ENCODE measurements at regions not wholly inside any gene's neighbourhood (a gene's known extent, or its start where the extent isn't known, plus 50 kb on each side); places are given as distances from the start of the nearest gene placed in this dataset.

- BruUV-seq (replicated peaks): no TSS peak
- intact Hi-C loops (cut with micrococcal nuclease; ENCODE audit: unreplicated experiment): no loop called here
- Mint-ChIP-seq H3K36me3 (ENCODE audit: insufficient read depth, unreplicated experiment) (no peaks in the 10 kb centered on the region), H3K4me1 (ENCODE audit: low read depth, unreplicated experiment) (no peaks in the 10 kb centered on the region), H3K9me3 (ENCODE audit: low read depth, unreplicated experiment) (no peaks in the 10 kb centered on the region), H3K4me3 (ENCODE audit: low read depth, unreplicated experiment) (no peak overlapping the region), H3K27me3 (ENCODE audit: unreplicated experiment) (peaks cover 96% of the 10 kb centered on the region), H3K27ac (ENCODE audit: unreplicated experiment) (no peak overlapping the region)
- no peak for DNase-seq
- CTCF ChIA-PET: no interaction called here
- TF ChIP-seq CTCF (IDR thresholded peaks at IDR 0.05; ENCODE audit: unreplicated experiment): no peak
Observed at GRCh38 chr12:113521708-113522107, 50.0 kb upstream of the LHX5 start.

Measured in Calu3 (cell line).